Natural killer cell (primary cell): ENCODE measurements at regions not wholly inside any gene's neighbourhood (a gene's known extent, or its start where the extent isn't known, plus 50 kb on each side); places are given as distances from the start of the nearest gene placed in this dataset.

ENCODE experiments used
- ATAC-seq, 3 donors: fragments of 150-1000 bp in 2 of 3; fragments of 200-7000 bp in 1 of 3; cut with Tn5 transposase; 1 replicate in 1 of 3; 2 replicates in 2 of 3; pipeline ENCODE4 v1.10.0; 2021; ENCODE audit warnings: mild to moderate bottlenecking in 2 of 3, moderate library complexity in 2 of 3
- DNase-seq, 2 donors: peaks; one replicate each; pipeline versions ENCODE4 v3.0.0 to v3.0.0-alpha.2; 2013 to 2021; ENCODE audit warnings: mixed read lengths in 1 of 2
- H3K27ac ChIP-seq: one replicate; pipeline ENCODE4 v1.5.1; 2013; ENCODE audit warnings: mild to moderate bottlenecking, low read length
- H3K27me3 ChIP-seq: one replicate; pipeline ENCODE4 v1.6.1; 2013; ENCODE audit warnings: low read length; ENCODE audit not compliant: control insufficient read depth, insufficient read depth
- H3K36me3 ChIP-seq: one replicate; pipeline ENCODE4 v1.6.1; 2013; ENCODE audit warnings: low read length; ENCODE audit not compliant: control insufficient read depth, insufficient read depth
- H3K4me1 ChIP-seq: one replicate; pipeline ENCODE4 v1.6.1; 2013; ENCODE audit warnings: low read length; ENCODE audit not compliant: control insufficient read depth, insufficient read depth
- H3K4me3 ChIP-seq: one replicate; pipeline ENCODE4 v1.5.1; 2013; ENCODE audit warnings: low read length
- H3K9me3 ChIP-seq: one replicate; pipeline ENCODE4 v1.6.1; 2013; ENCODE audit warnings: low read length; ENCODE audit not compliant: control insufficient read depth, insufficient read depth
- H3K27ac Mint-ChIP-seq, 2 donors: one replicate each; pipeline ENCODE4 v1.8.0; 2022; ENCODE audit warnings: mild to moderate bottlenecking in 2 of 2, mixed read lengths in 2 of 2, moderate library complexity in 1 of 2
- H3K27me3 Mint-ChIP-seq, 2 donors: one replicate each; pipeline ENCODE4 v1.8.0; 2022; ENCODE audit warnings: low read depth in 2 of 2, mixed read lengths in 2 of 2
- H3K36me3 Mint-ChIP-seq: one replicate; pipeline ENCODE4 v1.8.0; 2022; ENCODE audit warnings: mixed read lengths
- H3K4me1 Mint-ChIP-seq, 2 donors: one replicate each; pipeline ENCODE4 v1.8.0; 2022; ENCODE audit warnings: mixed read lengths in 2 of 2
- H3K4me3 Mint-ChIP-seq: one replicate; pipeline ENCODE4 v1.8.0; 2022; ENCODE audit warnings: mild to moderate bottlenecking, moderate library complexity, mixed read lengths
- H3K9me3 Mint-ChIP-seq, 2 donors: one replicate each; pipeline ENCODE4 v1.8.0; 2022; ENCODE audit warnings: mixed read lengths in 2 of 2
- CTCF ChIP-seq: fragments of 200-600 bp; IDR thresholded peaks from one replicate; pipeline ENCODE4 v1.8.0; 2022; ENCODE audit warnings: antibody characterized with exemption
- WGBS: methylation state at CpG from one replicate; pipeline ENCODE4 v1.1.7; 2013; ENCODE audit warnings: missing lambda C conversion rate; ENCODE audit not compliant: insufficient coverage; 5-methylcytosine and 5-hydroxymethylcytosine counted together
- intact Hi-C: fragments of 100-400 bp; cut with micrococcal nuclease; formaldehyde crosslinking; loops from one replicate; pipeline ENCODE4 v1.14.2; 2022

- Mint-ChIP-seq H3K4me3 (no peak overlapping the region), H3K27me3 (peaks cover 6% of the 10 kb centered on the region in 2 donors), H3K9me3 (no peaks in the 10 kb centered on the region), H3K4me1 (no peaks in the 10 kb centered on the region), H3K27ac (no peak overlapping the region), H3K36me3 (no peaks in the 10 kb centered on the region)
- TF ChIP-seq CTCF = no peak
- no peak overlapping the region for H3K4me3 ChIP-seq
- DNase-seq = no peak
- no peaks in the 10 kb centered on the region for H3K27me3 ChIP-seq
- no peaks in the 10 kb centered on the region for H3K36me3 ChIP-seq
- ATAC-seq = no peak
- intact Hi-C loops = no loop called here
- H3K9me3 ChIP-seq = no peaks in the 10 kb centered on the region
- H3K4me1 ChIP-seq = no peaks in the 10 kb centered on the region
- H3K27ac ChIP-seq = no peak overlapping the region
Observed at GRCh38 chr11:104522650-104523049, 358.7 kb upstream of the PDGFD start.

GRCh38 chr11:104522123-104522522 is 358.2 kb upstream of the PDGFD start:
- DNase-seq = no peak
- H3K9me3 ChIP-seq = no peaks in the 10 kb centered on the region
- no peaks in the 10 kb centered on the region for H3K36me3 Mint-ChIP-seq
- no peaks in the 10 kb centered on the region for H3K4me1 Mint-ChIP-seq
- H3K9me3 Mint-ChIP-seq = no peaks in the 10 kb centered on the region
- H3K27ac ChIP-seq = no peak overlapping the region
- no peaks in the 10 kb centered on the region for H3K36me3 ChIP-seq
- 83% methylated on average over 1 of the region's 2 CpGs for WGBS
- H3K4me3 Mint-ChIP-seq = no peak overlapping the region
- no peaks in the 10 kb centered on the region for H3K4me1 ChIP-seq
- no peaks in the 10 kb centered on the region for H3K27me3 ChIP-seq
- no peak overlapping the region for H3K27ac Mint-ChIP-seq
- H3K27me3 Mint-ChIP-seq = peaks cover under 1 to 6% of the 10 kb centered on the region in 2 donors
- no peak for TF ChIP-seq CTCF
- intact Hi-C loops = no loop called here
- H3K4me3 ChIP-seq = no peak overlapping the region
- no peak for ATAC-seq

- Mint-ChIP-seq H3K36me3 (no peaks in the 10 kb centered on the region), H3K4me3 (no peak overlapping the region), H3K27me3 (peaks cover 5% of the 10 kb centered on the region in 2 donors), H3K9me3 (peaks cover 0 to 2% of the 10 kb centered on the region in 2 donors), H3K27ac (no peak overlapping the region), H3K4me1 (no peaks in the 10 kb centered on the region)
- DNase-seq = no peak
- WGBS = 94% methylated on average over 2 of the region's 2 CpGs
- intact Hi-C loops = no loop called here
- no peak overlapping the region for H3K27ac ChIP-seq
- no peaks in the 10 kb centered on the region for H3K36me3 ChIP-seq
- H3K4me3 ChIP-seq = no peak overlapping the region
- H3K9me3 ChIP-seq = no peaks in the 10 kb centered on the region
- no peaks in the 10 kb centered on the region for H3K27me3 ChIP-seq
- H3K4me1 ChIP-seq = no peaks in the 10 kb centered on the region
- ATAC-seq = no peak
- TF ChIP-seq CTCF = no peak
Observed at GRCh38 chr11:104510169-104510568, 346.2 kb upstream of the PDGFD start.

GRCh38 chr11:104490182-104490581 is 326.2 kb upstream of the PDGFD start:
- no peak for DNase-seq
- peaks cover 3 to 14% of the 10 kb centered on the region in 2 donors for H3K9me3 Mint-ChIP-seq
- H3K27me3 Mint-ChIP-seq = no peaks in the 10 kb centered on the region

More at GRCh38 chr11:104490182-104490581, 326.2 kb upstream of the PDGFD start:
- Mint-ChIP-seq H3K27ac (no peak overlapping the region), H3K36me3 (no peaks in the 10 kb centered on the region), H3K4me3 (no peak overlapping the region), H3K4me1 (no peaks in the 10 kb centered on the region)
- no peaks in the 10 kb centered on the region for H3K27me3 ChIP-seq
- WGBS = 87% methylated on average over 6 of the region's 6 CpGs
- no peak overlapping the region for H3K4me3 ChIP-seq
- no peak for ATAC-seq
- TF ChIP-seq CTCF = no peak
- intact Hi-C loops = no loop called here
- no peaks in the 10 kb centered on the region for H3K4me1 ChIP-seq
- no peak overlapping the region for H3K27ac ChIP-seq
- H3K9me3 ChIP-seq = peaks cover 9% of the 10 kb centered on the region
- H3K36me3 ChIP-seq = no peaks in the 10 kb centered on the region
